ENCODE measurements at regions not wholly inside any gene's neighbourhood (a gene's known extent, or its start where the extent isn't known, plus 50 kb on each side); places are given as distances from the start of the nearest gene placed in this dataset.

DNA sequence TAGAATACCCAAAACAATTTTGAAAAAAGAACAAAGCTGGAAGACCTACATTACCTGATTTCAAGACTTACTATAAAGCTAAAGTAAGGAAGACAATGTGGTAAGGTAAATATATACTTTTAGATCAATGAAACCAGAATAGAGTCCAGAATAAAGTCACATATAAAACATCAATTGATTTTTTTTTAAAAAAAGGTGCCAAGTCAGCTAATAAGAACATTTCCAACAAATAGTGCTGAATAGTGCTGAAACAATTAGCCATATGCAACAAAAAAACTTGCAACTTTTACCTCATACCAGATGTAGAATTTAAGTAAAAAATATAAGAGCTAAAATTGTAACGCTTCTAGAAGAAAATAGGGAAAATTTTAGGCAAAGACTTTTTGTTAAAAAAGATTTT lies 73.0 kb upstream of the PDHA1 start:
- Histone ChIP-seq H3K4me3 (replicated peaks; ENCODE audit: insufficient read depth, low read length) (no peak overlapping the region), H3K27ac (replicated peaks) (no peak overlapping the region), H3K27me3 (ENCODE audit: insufficient read depth, poor library complexity, severe bottlenecking) (no peaks in the 10 kb centered on the region)
- DNase-seq (ENCODE audit: low read depth in 1 of 2, low spot score in 1 of 2) = no peak
- TF ChIP-seq POLR2AphosphoS5 (IDR thresholded peaks at IDR 0.05; ENCODE audit: low read depth) = no peak
- TF ChIP-seq, protein P1, sequence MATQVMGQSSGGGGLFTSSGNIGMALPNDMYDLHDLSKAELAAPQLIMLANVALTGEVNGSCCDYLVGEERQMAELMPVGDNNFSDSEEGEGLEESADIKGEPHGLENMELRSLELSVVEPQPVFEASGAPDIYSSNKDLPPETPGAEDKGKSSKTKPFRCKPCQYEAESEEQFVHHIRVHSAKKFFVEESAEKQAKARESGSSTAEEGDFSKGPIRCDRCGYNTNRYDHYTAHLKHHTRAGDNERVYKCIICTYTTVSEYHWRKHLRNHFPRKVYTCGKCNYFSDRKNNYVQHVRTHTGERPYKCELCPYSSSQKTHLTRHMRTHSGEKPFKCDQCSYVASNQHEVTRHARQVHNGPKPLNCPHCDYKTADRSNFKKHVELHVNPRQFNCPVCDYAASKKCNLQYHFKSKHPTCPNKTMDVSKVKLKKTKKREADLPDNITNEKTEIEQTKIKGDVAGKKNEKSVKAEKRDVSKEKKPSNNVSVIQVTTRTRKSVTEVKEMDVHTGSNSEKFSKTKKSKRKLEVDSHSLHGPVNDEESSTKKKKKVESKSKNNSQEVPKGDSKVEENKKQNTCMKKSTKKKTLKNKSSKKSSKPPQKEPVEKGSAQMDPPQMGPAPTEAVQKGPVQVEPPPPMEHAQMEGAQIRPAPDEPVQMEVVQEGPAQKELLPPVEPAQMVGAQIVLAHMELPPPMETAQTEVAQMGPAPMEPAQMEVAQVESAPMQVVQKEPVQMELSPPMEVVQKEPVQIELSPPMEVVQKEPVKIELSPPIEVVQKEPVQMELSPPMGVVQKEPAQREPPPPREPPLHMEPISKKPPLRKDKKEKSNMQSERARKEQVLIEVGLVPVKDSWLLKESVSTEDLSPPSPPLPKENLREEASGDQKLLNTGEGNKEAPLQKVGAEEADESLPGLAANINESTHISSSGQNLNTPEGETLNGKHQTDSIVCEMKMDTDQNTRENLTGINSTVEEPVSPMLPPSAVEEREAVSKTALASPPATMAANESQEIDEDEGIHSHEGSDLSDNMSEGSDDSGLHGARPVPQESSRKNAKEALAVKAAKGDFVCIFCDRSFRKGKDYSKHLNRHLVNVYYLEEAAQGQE (IDR thresholded peaks at IDR 0.05; ENCODE audit: insufficient replicate concordance, low read depth) = no peak
- TF ChIP-seq, protein P2, sequence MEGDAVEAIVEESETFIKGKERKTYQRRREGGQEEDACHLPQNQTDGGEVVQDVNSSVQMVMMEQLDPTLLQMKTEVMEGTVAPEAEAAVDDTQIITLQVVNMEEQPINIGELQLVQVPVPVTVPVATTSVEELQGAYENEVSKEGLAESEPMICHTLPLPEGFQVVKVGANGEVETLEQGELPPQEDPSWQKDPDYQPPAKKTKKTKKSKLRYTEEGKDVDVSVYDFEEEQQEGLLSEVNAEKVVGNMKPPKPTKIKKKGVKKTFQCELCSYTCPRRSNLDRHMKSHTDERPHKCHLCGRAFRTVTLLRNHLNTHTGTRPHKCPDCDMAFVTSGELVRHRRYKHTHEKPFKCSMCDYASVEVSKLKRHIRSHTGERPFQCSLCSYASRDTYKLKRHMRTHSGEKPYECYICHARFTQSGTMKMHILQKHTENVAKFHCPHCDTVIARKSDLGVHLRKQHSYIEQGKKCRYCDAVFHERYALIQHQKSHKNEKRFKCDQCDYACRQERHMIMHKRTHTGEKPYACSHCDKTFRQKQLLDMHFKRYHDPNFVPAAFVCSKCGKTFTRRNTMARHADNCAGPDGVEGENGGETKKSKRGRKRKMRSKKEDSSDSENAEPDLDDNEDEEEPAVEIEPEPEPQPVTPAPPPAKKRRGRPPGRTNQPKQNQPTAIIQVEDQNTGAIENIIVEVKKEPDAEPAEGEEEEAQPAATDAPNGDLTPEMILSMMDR (IDR thresholded peaks at IDR 0.05; ENCODE audit: insufficient read depth, low read length) = no peak
- TF ChIP-seq GABPA (IDR thresholded peaks at IDR 0.05; ENCODE audit: low read depth) = no peak
- TF ChIP-seq SPI1 (IDR thresholded peaks at IDR 0.05; ENCODE audit: borderline replicate concordance, low read depth) = no peak

DNA sequence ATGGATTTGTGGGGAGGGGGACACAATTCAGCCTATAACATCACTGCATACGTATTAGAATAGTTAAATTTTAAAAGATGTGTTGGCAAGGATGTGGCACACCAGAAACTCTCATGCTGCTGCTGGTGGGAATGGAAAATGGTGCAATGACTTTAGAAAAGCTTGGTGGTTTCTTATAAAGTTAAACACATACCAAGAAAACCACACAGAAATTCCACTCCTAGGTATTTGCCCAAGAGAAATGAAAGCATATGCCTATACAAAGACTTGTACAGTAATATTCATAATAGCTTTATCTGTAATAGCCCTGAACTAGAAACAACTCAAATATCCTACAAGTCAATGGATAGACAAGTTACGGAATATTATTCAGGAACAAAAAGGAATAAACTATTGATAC lies 71.3 kb upstream of the PDHA1 start:
- no peak for DNase-seq (ENCODE audit: low read depth in 1 of 2, low spot score in 1 of 2)
- TF ChIP-seq, protein P1 (IDR thresholded peaks at IDR 0.05; ENCODE audit: insufficient replicate concordance, low read depth) = no peak
- TF ChIP-seq, protein P2 (IDR thresholded peaks at IDR 0.05; ENCODE audit: insufficient read depth, low read length) = no peak
- no peak for TF ChIP-seq SPI1 (IDR thresholded peaks at IDR 0.05; ENCODE audit: borderline replicate concordance, low read depth)
- TF ChIP-seq GABPA (IDR thresholded peaks at IDR 0.05; ENCODE audit: low read depth) = no peak
- TF ChIP-seq POLR2AphosphoS5 (IDR thresholded peaks at IDR 0.05; ENCODE audit: low read depth) = no peak

DNA sequence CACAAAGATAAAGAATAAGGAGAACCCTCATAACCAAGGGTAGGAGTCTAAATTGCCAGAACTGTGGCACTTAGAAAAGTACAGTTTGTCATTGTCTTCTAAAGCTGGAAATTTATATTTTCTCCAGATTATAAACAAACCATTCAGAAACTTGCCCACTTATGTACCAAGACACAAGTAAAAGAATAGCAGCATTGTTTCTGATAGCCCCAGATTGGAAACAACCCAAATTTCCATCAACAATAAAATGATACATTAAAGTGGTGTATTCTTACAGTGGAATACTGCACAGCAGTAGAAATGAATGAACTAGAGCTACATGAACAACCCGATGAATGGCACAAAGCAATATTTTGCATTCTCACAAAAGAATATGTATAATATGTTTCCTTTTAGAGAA lies 63.1 kb upstream of the PDHA1 start:
- H3K27ac ChIP-seq (replicated peaks) = no peak overlapping the region
- no peak overlapping the region for H3K4me3 ChIP-seq (replicated peaks; ENCODE audit: insufficient read depth, low read length)
- TF ChIP-seq GABPA (IDR thresholded peaks at IDR 0.05; ENCODE audit: low read depth) (no peak), POLR2AphosphoS5 (IDR thresholded peaks at IDR 0.05; ENCODE audit: low read depth) (no peak), SPI1 (IDR thresholded peaks at IDR 0.05; ENCODE audit: borderline replicate concordance, low read depth) (no peak)
- TF ChIP-seq, protein P1 (IDR thresholded peaks at IDR 0.05; ENCODE audit: insufficient replicate concordance, low read depth) = no peak
- TF ChIP-seq, protein P2 (IDR thresholded peaks at IDR 0.05; ENCODE audit: insufficient read depth, low read length) = no peak
- H3K27me3 ChIP-seq (ENCODE audit: insufficient read depth, poor library complexity, severe bottlenecking) = no peaks in the 10 kb centered on the region
- DNase-seq (ENCODE audit: low read depth in 1 of 2, low spot score in 1 of 2) = no peak

More for the DNA sequence above, 71.3 kb upstream of the PDHA1 start:
- Histone ChIP-seq H3K4me3 (replicated peaks; ENCODE audit: insufficient read depth, low read length) (no peak overlapping the region), H3K27ac (replicated peaks) (no peak overlapping the region), H3K27me3 (ENCODE audit: insufficient read depth, poor library complexity, severe bottlenecking) (no peaks in the 10 kb centered on the region)
